ENCODE measurements at regions not wholly inside any gene's neighbourhood (a gene's known extent, or its start where the extent isn't known, plus 50 kb on each side); places are given as distances from the start of the nearest gene placed in this dataset.

- no peak for DNase-seq (ENCODE audit: low spot score)
Measured at GRCh38 chr4:111837761-111838160, 307.5 kb upstream of the FAM241A start.

GRCh38 chr4:111838406-111838930 is 306.8 kb upstream of the FAM241A start:
- DNase-seq (ENCODE audit: low spot score), result no peak

GRCh38 chr4:111839141-111839540 is 306.1 kb upstream of the FAM241A start:
- DNase-seq (ENCODE audit: low spot score), result no peak

- DNase-seq (ENCODE audit: low spot score), result no peak
Measured at GRCh38 chr4:111842336-111842735, 302.9 kb upstream of the FAM241A start.

GRCh38 chr4:111847296-111848008 is 297.8 kb upstream of the FAM241A start:
- DNase-seq (ENCODE audit: low spot score), result no peak

- DNase-seq (ENCODE audit: low spot score), result no peak
Measured at GRCh38 chr4:111849746-111850284, 295.4 kb upstream of the FAM241A start.

- DNase-seq (ENCODE audit: low spot score), result no peak
Measured at GRCh38 chr4:111854494-111855087, 290.7 kb upstream of the FAM241A start.

- no peak for DNase-seq (ENCODE audit: low spot score)
Measured at GRCh38 chr4:111855308-111855707, 289.9 kb upstream of the FAM241A start.

GRCh38 chr4:111864066-111864465 is 281.2 kb upstream of the FAM241A start:
- DNase-seq (ENCODE audit: low spot score), result no peak

GRCh38 chr4:111869339-111869738 is 275.9 kb upstream of the FAM241A start:
- no peak for DNase-seq (ENCODE audit: low spot score)

- DNase-seq (ENCODE audit: low spot score), result no peak
Measured at GRCh38 chr4:111871802-111872201, 273.5 kb upstream of the FAM241A start.

GRCh38 chr4:111873801-111874200 is 271.5 kb upstream of the FAM241A start:
- no peak for DNase-seq (ENCODE audit: low spot score)

- DNase-seq (ENCODE audit: low spot score), result no peak
Measured at GRCh38 chr4:111879539-111879938, 265.7 kb upstream of the FAM241A start.

- DNase-seq (ENCODE audit: low spot score), result no peak
Measured at GRCh38 chr4:111880116-111880515, 265.1 kb upstream of the FAM241A start.

GRCh38 chr4:111883557-111883999 is 261.7 kb upstream of the FAM241A start:
- DNase-seq (ENCODE audit: low spot score), result no peak

GRCh38 chr4:111890412-111890811 is 254.8 kb upstream of the FAM241A start:
- DNase-seq (ENCODE audit: low spot score), result no peak

- DNase-seq (ENCODE audit: low spot score), result no peak
Measured at GRCh38 chr4:111905511-111905910, 239.7 kb upstream of the FAM241A start.

GRCh38 chr4:111919639-111920038 is 225.6 kb upstream of the FAM241A start:
- no peak for DNase-seq (ENCODE audit: low spot score)

- DNase-seq (ENCODE audit: low spot score), result no peak
Measured at GRCh38 chr4:111921714-111922113, 223.5 kb upstream of the FAM241A start.

- no peak for DNase-seq (ENCODE audit: low spot score)
Measured at GRCh38 chr4:111923786-111924185, 221.5 kb upstream of the FAM241A start.

GRCh38 chr4:111924696-111925095 is 220.6 kb upstream of the FAM241A start:
- no peak for DNase-seq (ENCODE audit: low spot score)

GRCh38 chr4:111930659-111931058 is 214.6 kb upstream of the FAM241A start:
- DNase-seq (ENCODE audit: low spot score), result no peak

GRCh38 chr4:111933703-111934102 is 211.6 kb upstream of the FAM241A start:
- DNase-seq (ENCODE audit: low spot score), result no peak
